HG03565 (cell line): ENCODE measurements at regions not wholly inside any gene's neighbourhood (a gene's known extent, or its start where the extent isn't known, plus 50 kb on each side); places are given as distances from the start of the nearest gene placed in this dataset.
"Not testable (repeated sequence)": the region's sequence is repeated elsewhere in the genome, so short reads cannot be mapped to it uniquely, and the experiment has no call there.

Source experiments
- ATAC-seq: cut with Tn5 transposase; IDR thresholded peaks from one replicate; pipeline ENCODE4 v1.9.1; 2021; ENCODE audit warnings: mild to moderate bottlenecking, moderate library complexity; ENCODE audit not compliant: unreplicated experiment

GRCh38 chr18:3328532-3328931, 66.6 kb downstream of the MYL12B start:
- no peak for ATAC-seq

GRCh38 chr18:3329471-3329870, 67.5 kb downstream of the MYL12B start:
- no peak for ATAC-seq

GRCh38 chr18:3329872-3330271, 67.9 kb downstream of the MYL12B start:
- ATAC-seq = no peak

GRCh38 chr18:3330622-3331021, 68.7 kb downstream of the MYL12B start:
- no peak for ATAC-seq

GRCh38 chr18:3332376-3332775, 70.4 kb downstream of the MYL12B start:
- no peak for ATAC-seq

- no peak for ATAC-seq
Measured at GRCh38 chr18:3333056-3333720, 71.3 kb downstream of the MYL12B start.

- no peak for ATAC-seq
Measured at GRCh38 chr18:3333721-3334386, 71.9 kb downstream of the MYL12B start.

GRCh38 chr18:3340015-3340681, 78.2 kb downstream of the MYL12B start:
- no peak for ATAC-seq

GRCh38 chr18:3340682-3341097, 78.8 kb downstream of the MYL12B start:
- ATAC-seq = no peak

- ATAC-seq = no peak
Measured at GRCh38 chr18:3342628-3343027, 80.7 kb downstream of the MYL12B start.

GRCh38 chr18:3345452-3345851, 83.5 kb downstream of the MYL12B start:
- no peak for ATAC-seq

GRCh38 chr18:3345885-3346284, 84.0 kb downstream of the MYL12B start:
- ATAC-seq = no peak

GRCh38 chr18:3346487-3346886, 84.6 kb downstream of the MYL12B start:
- ATAC-seq = no peak

- ATAC-seq = no peak
Measured at GRCh38 chr18:3347286-3347803, 85.4 kb downstream of the MYL12B start.

GRCh38 chr18:3348176-3348575, 86.2 kb downstream of the MYL12B start:
- ATAC-seq = no peak

GRCh38 chr18:3349046-3349841, 87.3 kb downstream of the MYL12B start:
- ATAC-seq = not testable (repeated sequence)

- no peak for ATAC-seq
Measured at GRCh38 chr18:3350021-3350420, 88.1 kb downstream of the MYL12B start.

- ATAC-seq = no peak
Measured at GRCh38 chr18:3350566-3351527, 88.9 kb downstream of the MYL12B start.

GRCh38 chr18:3354506-3354905, 92.6 kb downstream of the MYL12B start:
- ATAC-seq = no peak

GRCh38 chr18:3356614-3357013, 93.4 kb upstream of the TGIF1 start:
- ATAC-seq = no peak
